SK-N-SH (cell line): ENCODE measurements at regions not wholly inside any gene's neighbourhood (a gene's known extent, or its start where the extent isn't known, plus 50 kb on each side); places are given as distances from the start of the nearest gene placed in this dataset.

Source experiments
- NFIC ChIP-seq: IDR thresholded peaks from 2 replicates; pipeline ENCODE4 v1.4.0; 2012; ENCODE audit warnings: borderline replicate concordance
- SIN3A ChIP-seq: IDR thresholded peaks from 2 replicates; pipeline ENCODE4 v1.6.1; 2012; ENCODE audit warnings: low read depth, mild to moderate bottlenecking, low read length, moderate library complexity, borderline replicate concordance
- TEAD4 ChIP-seq: IDR thresholded peaks from 2 replicates; pipeline ENCODE4 v1.4.0; 2012; ENCODE audit warnings: mild to moderate bottlenecking, borderline replicate concordance; ENCODE audit not compliant: insufficient read depth
- TF ChIP-seq, protein P1 (sequence below): IDR thresholded peaks from 2 replicates; pipeline ENCODE4; 2012
- TF ChIP-seq, protein P2 (sequence below): fragments of 200-600 bp; sonication (generic); IDR thresholded peaks from 2 replicates; pipeline ENCODE4 v1.6.1; 2017; ENCODE audit warnings: antibody characterized with exemption, mild to moderate bottlenecking, moderate library complexity

DNA sequence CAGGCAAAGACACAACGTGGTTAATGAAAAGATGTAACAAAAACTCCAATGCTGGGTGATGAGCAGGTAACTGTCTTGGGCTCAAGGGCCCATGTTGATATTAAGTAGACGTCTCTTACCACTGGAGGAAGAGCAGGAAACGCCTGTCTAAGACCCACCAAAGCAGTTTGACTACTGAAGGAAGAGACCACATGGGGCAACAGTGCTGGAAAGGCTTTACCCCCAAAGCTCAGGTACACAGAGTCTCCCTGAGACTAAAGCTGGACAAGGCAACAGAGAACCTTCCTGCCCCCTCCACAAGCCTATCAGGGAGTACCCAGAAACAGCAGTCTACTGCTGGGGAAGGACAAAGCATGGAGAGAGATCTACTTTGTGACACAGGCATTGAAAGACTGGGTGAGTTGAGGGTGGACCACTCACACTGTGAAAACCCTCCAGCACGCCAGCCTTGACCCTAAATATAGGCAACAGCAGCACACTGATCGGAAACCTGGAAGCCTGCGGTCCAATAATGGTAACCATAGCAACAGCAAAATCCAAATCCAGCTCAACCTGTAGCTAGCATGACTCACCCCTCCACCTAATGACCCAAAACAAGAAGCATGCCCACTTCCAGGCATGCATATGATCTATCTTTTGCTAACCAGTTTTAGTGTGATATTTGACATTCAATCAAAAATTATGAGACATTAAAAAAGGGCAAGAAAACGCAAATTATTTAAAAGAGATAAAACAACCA, 270.5 kb upstream of the SDK2 start:
- TF ChIP-seq, protein P1, sequence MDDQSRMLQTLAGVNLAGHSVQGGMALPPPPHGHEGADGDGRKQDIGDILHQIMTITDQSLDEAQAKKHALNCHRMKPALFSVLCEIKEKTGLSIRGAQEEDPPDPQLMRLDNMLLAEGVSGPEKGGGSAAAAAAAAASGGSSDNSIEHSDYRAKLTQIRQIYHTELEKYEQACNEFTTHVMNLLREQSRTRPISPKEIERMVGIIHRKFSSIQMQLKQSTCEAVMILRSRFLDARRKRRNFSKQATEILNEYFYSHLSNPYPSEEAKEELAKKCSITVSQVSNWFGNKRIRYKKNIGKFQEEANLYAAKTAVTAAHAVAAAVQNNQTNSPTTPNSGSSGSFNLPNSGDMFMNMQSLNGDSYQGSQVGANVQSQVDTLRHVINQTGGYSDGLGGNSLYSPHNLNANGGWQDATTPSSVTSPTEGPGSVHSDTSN: no peak
- TF ChIP-seq, protein P2, sequence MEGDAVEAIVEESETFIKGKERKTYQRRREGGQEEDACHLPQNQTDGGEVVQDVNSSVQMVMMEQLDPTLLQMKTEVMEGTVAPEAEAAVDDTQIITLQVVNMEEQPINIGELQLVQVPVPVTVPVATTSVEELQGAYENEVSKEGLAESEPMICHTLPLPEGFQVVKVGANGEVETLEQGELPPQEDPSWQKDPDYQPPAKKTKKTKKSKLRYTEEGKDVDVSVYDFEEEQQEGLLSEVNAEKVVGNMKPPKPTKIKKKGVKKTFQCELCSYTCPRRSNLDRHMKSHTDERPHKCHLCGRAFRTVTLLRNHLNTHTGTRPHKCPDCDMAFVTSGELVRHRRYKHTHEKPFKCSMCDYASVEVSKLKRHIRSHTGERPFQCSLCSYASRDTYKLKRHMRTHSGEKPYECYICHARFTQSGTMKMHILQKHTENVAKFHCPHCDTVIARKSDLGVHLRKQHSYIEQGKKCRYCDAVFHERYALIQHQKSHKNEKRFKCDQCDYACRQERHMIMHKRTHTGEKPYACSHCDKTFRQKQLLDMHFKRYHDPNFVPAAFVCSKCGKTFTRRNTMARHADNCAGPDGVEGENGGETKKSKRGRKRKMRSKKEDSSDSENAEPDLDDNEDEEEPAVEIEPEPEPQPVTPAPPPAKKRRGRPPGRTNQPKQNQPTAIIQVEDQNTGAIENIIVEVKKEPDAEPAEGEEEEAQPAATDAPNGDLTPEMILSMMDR: no peak
- no peak for TF ChIP-seq TEAD4
- no peak for TF ChIP-seq SIN3A
- no peak for TF ChIP-seq NFIC
